NCI-H510A (cell line): ENCODE measurements at regions not wholly inside any gene's neighbourhood (a gene's known extent, or its start where the extent isn't known, plus 50 kb on each side); places are given as distances from the start of the nearest gene placed in this dataset.
"Not testable (repeated sequence)": the region's sequence is repeated elsewhere in the genome, so short reads cannot be mapped to it uniquely, and the experiment has no call there.

ENCODE experiments used
- DNase-seq: peaks from one replicate; lab custom pipeline; 2025; lab: John Stamatoyannopoulos, UW

GRCh38 chr16:72657164-72657563 is 390.8 kb downstream of the ZFHX3 start:
- DNase-seq: no peak

GRCh38 chr16:72654535-72654934 is 393.4 kb downstream of the ZFHX3 start:
- DNase-seq: no peak

- DNase-seq: no peak
Observed at GRCh38 chr16:72649254-72649944, 398.5 kb downstream of the ZFHX3 start.

GRCh38 chr16:72646615-72647014 is 401.3 kb downstream of the ZFHX3 start:
- no peak for DNase-seq

- DNase-seq: no peak
Observed at GRCh38 chr16:72645538-72645937, 402.4 kb downstream of the ZFHX3 start.

GRCh38 chr16:72644911-72645310 is 403.0 kb downstream of the ZFHX3 start:
- no peak for DNase-seq

GRCh38 chr16:72639494-72639893 is 408.4 kb downstream of the ZFHX3 start:
- DNase-seq: no peak

GRCh38 chr16:72637306-72637705 is 410.6 kb downstream of the ZFHX3 start:
- DNase-seq: no peak

GRCh38 chr16:72635694-72636093 is 412.2 kb downstream of the ZFHX3 start:
- no peak for DNase-seq

GRCh38 chr16:72635104-72635503 is 412.8 kb downstream of the ZFHX3 start:
- no peak for DNase-seq

GRCh38 chr16:72627182-72627896 is 420.6 kb downstream of the ZFHX3 start:
- not testable (repeated sequence) for DNase-seq

GRCh38 chr16:72626623-72627022 is 421.3 kb downstream of the ZFHX3 start:
- DNase-seq: no peak

- DNase-seq: no peak
Observed at GRCh38 chr16:72621651-72622050, 426.3 kb downstream of the ZFHX3 start.

- DNase-seq: no peak
Observed at GRCh38 chr16:72620853-72621252, 427.1 kb downstream of the ZFHX3 start.

GRCh38 chr16:72620348-72620747 is 427.6 kb downstream of the ZFHX3 start:
- no peak for DNase-seq

GRCh38 chr16:72615856-72616255 is 432.1 kb downstream of the ZFHX3 start:
- DNase-seq: no peak

GRCh38 chr16:72612718-72613117 is 435.2 kb downstream of the ZFHX3 start:
- DNase-seq: no peak

GRCh38 chr16:72612256-72612655 is 435.7 kb downstream of the ZFHX3 start:
- DNase-seq: no peak

GRCh38 chr16:72609933-72610332 is 438.0 kb upstream of the PMFBP1 start:
- DNase-seq: no peak

GRCh38 chr16:72609066-72609465 is 437.1 kb upstream of the PMFBP1 start:
- no peak for DNase-seq

- DNase-seq: no peak
Observed at GRCh38 chr16:72604375-72604774, 432.4 kb upstream of the PMFBP1 start.

- no peak for DNase-seq
Observed at GRCh38 chr16:72602499-72602898, 430.5 kb upstream of the PMFBP1 start.

- DNase-seq: no peak
Observed at GRCh38 chr16:72598696-72599095, 426.7 kb upstream of the PMFBP1 start.

- DNase-seq: no peak
Observed at GRCh38 chr16:72597938-72598337, 426.0 kb upstream of the PMFBP1 start.
